SKM-1 treated with dmso at 0.1 percent for 144 hours (cell line): ENCODE measurements at regions not wholly inside any gene's neighbourhood (a gene's known extent, or its start where the extent isn't known, plus 50 kb on each side); places are given as distances from the start of the nearest gene placed in this dataset.
"Not testable (repeated sequence)": the region's sequence is repeated elsewhere in the genome, so short reads cannot be mapped to it uniquely, and the experiment has no call there.

Source experiments
- DNase-seq: peaks from one replicate; lab custom pipeline; 2025; ENCODE audit not compliant: unreplicated experiment; lab: John Stamatoyannopoulos, UW

GRCh38 chr22:22756109-22756508 lies 111.7 kb downstream of the GGTLC2 start:
- DNase-seq, result no peak

- DNase-seq, result not testable (repeated sequence)
Measured at GRCh38 chr22:22756551-22757201, 112.3 kb downstream of the GGTLC2 start.

- DNase-seq, result not testable (repeated sequence)
Measured at GRCh38 chr22:22758101-22758807, 113.8 kb downstream of the GGTLC2 start.

GRCh38 chr22:22759371-22759770 lies 115.0 kb downstream of the GGTLC2 start:
- no peak for DNase-seq

- no peak for DNase-seq
Measured at GRCh38 chr22:22759889-22760546, 115.6 kb downstream of the GGTLC2 start.

GRCh38 chr22:22761606-22761962 lies 117.2 kb downstream of the GGTLC2 start:
- DNase-seq, result no peak

- DNase-seq, result no peak
Measured at GRCh38 chr22:22761963-22762772, 117.8 kb downstream of the GGTLC2 start.

- no peak for DNase-seq
Measured at GRCh38 chr22:22763512-22763911, 119.1 kb downstream of the GGTLC2 start.

GRCh38 chr22:22764085-22764484 lies 119.7 kb downstream of the GGTLC2 start:
- DNase-seq, result no peak

GRCh38 chr22:22767876-22768602 lies 119.6 kb upstream of the IGLL5 start:
- no peak for DNase-seq

- DNase-seq, result no peak
Measured at GRCh38 chr22:22768885-22769284, 118.7 kb upstream of the IGLL5 start.

GRCh38 chr22:22769434-22770279 lies 118.0 kb upstream of the IGLL5 start:
- DNase-seq, result no peak

- DNase-seq, result peak; percentile 22
Measured at GRCh38 chr22:22770280-22770871, 117.2 kb upstream of the IGLL5 start.

- no peak for DNase-seq
Measured at GRCh38 chr22:22770881-22771280, 116.7 kb upstream of the IGLL5 start.

- DNase-seq, result no peak
Measured at GRCh38 chr22:22771696-22772377, 115.8 kb upstream of the IGLL5 start.

- no peak for DNase-seq
Measured at GRCh38 chr22:22772396-22772795, 115.2 kb upstream of the IGLL5 start.

- DNase-seq, result no peak
Measured at GRCh38 chr22:22772883-22773282, 114.7 kb upstream of the IGLL5 start.

GRCh38 chr22:22773427-22773826 lies 114.2 kb upstream of the IGLL5 start:
- no peak for DNase-seq
